ENCODE measurements at regions not wholly inside any gene's neighbourhood (a gene's known extent, or its start where the extent isn't known, plus 50 kb on each side); places are given as distances from the start of the nearest gene placed in this dataset.

- TF ChIP-seq CTCF (IDR thresholded peaks at IDR 0.05) (no peak), POLR2A (IDR thresholded peaks at IDR 0.05) (no peak)
These were observed 205.0 kb upstream of the ASIC2 start for GRCh38 chr17:33498069-33498468.
